GM18520 (cell line): ENCODE measurements at regions not wholly inside any gene's neighbourhood (a gene's known extent, or its start where the extent isn't known, plus 50 kb on each side); places are given as distances from the start of the nearest gene placed in this dataset.
"Not testable (repeated sequence)": the region's sequence is repeated elsewhere in the genome, so short reads cannot be mapped to it uniquely, and the experiment has no call there.

Source experiments
- ATAC-seq: cut with Tn5 transposase; IDR thresholded peaks from one replicate; pipeline ENCODE4 v1.9.1; 2021; ENCODE audit not compliant: unreplicated experiment

DNA sequence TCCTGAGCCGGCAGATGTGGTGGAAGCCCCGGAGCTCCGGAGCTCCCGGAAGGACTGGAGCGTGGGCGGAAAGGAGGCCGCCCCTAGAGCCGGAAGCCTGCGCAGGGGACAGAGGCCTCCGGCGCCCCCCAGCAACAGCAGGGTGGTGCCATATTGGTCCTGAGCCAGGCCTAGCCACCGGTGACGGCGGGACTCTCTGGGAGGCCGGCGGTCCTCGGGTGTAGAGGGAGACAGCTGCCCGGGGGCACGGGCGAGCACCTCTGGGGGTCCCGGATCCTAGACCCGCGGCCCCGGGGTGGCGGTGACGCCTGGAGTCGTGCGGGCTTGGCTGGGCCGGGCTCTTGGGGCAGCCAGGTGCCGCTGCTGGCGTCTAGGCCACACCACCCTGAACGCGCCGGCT, 1472.2 kb downstream of the FOXD4L5 start:
- ATAC-seq = peak; percentile 64

DNA sequence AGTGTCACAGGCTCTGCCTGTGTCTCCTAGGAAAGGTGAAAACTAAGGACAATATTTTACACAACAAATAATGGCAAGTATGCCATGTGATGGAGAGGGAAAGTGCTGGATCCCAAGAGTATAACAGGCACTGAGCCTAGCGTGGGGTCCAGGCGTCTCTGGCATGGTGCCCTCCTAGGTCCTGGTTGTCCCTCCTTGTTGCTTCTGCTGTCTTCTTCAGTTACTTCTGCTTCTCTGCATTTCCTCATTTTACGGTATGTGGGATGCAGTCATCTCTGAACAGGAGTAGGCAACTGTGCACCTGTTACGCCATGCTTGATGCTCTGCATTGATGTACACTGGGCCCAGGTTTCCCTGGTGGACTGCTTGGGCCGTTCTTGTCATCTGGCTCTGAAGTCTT, 1480.8 kb downstream of the FOXD4L5 start:
- ATAC-seq = not testable (repeated sequence)

DNA sequence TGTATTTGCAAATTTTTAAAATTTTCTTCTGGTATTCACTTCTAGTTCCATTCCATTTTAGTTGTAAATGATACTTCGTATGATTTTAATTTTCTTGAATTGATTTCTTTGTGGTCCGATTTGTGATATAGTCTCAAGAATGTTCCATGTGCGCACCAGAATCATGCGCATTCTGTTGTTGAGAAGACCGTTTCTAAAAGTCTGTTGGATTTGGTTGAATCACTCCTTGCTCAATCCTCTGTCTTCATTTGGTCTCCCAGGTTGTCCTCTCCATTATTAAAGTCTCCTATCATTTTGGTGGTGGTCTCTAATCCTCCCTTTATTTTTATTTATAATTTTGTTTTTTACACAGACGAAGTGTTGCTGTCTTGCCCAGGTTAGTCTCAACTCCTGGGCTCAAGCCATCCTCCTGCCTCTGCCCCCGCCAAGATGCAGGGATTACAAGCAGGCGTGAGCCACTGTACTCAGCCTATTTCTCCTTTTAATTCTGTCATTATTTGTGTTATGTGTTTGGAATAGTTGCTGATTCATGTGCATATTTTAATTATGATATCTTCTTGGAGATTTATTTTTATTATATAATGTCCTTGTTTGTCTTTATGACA, 1490.8 kb downstream of the FOXD4L5 start:
- not testable (repeated sequence) for ATAC-seq

DNA sequence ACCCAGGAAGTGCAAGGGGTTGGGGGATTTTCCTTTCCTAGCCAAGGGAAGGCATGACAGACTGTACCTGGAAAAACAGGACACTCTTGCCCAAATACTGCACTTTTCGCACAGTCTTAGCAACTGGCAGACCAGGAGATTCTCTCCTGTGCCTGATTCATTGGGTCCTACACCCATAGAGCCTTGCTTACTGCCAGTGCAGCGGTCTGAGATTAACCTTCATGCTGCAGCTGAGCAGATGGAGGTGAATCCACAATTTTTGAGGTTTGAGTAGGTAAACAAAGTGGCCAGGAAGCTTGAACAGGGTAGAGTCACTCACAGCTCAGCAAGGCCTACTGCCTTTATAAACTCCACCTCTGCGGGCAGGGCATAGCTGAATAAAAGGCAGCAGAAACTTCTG, 1497.6 kb downstream of the FOXD4L5 start:
- not testable (repeated sequence) for ATAC-seq

DNA sequence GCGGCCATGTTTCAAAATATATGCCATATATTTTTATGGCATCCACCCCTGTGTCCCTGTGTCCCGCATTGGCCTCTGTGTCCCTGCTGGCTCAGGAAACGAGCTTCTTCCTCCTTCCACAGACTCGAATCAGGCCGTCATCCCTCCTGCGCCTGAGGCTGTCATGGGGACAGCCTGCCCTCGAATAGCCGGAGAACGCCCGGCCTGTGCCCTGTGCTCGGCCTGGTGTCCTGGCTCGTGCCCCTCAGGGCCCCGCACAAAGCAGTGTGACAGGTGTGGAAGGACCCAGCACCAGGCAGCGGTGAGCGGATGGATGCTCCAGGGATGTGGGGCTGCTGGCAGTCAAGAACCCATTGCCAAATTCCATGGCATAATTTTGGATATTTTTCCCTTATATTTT, 1500.0 kb downstream of the FOXD4L5 start:
- not testable (repeated sequence) for ATAC-seq

DNA sequence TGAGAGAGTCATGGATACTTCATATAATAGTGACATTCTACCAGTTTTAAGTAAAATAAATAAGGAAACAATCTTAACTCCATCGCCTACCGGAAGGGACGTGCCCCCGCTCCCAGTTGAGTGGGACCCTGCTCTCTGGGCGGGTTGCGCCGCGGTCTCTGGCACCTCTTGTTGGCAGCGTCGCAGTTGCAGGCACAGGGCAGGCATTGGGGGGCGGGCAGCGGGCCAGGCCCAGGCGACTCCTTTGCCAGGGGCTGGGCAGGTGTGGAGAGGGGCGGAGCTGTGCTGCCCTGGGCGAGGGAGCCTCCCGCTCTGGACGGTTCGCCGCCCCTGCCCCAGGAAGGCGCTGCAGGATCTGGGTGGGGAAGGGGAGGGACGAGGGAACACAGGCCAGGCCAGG, 1500.6 kb downstream of the FOXD4L5 start:
- ATAC-seq = not testable (repeated sequence)

DNA sequence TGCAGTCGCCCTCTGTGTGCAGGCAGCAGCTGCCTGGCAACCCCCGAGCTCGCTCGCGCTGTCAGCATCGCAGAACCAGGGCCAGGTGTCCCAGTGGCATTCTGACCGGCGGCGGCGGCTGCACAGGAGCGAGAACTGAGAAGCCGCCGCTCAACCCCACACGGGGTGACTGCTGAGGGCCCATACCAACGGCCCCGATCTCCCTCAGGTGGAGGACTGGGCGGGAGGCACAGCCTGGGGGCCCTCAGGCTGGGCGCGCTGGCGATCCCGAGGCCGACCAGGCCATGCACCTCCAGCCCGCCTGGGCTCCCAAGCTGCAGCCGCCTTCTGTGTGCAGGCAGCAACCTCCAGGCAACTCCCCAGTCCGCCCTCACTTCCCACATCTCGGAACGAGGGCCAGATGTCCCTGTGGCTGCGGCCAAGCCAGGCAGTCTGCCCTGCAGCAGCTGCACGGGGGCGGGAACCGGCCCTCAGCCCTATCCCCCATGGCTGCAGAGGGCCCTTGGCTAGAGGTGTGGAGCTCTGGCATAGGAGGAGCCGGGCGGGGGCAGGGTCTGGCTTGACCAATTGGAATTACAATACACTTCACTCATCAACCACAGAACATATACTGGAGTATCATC, 1503.1 kb downstream of the FOXD4L5 start:
- ATAC-seq = not testable (repeated sequence)

DNA sequence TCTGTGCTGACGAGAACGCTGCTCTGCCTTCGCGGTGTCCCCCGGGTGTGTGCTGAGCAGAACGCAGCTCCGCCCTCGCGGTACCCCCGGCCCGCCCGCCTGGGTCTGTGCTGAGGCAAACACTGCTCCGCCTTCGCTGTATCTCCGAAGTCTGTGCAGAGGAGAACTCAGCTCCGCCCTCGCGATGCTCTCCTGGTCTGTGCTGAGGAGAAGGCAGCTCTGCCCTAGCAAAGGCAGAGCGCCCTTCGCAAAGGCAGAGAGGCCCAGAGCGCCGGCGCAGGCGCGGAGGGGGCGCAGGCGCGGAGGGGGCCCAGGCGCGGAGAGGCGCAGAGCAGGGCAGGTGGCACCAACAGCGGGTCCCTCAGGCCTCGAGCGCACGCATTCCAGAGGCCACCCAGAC, 1503.6 kb downstream of the FOXD4L5 start:
- ATAC-seq = peak; percentile 100

DNA sequence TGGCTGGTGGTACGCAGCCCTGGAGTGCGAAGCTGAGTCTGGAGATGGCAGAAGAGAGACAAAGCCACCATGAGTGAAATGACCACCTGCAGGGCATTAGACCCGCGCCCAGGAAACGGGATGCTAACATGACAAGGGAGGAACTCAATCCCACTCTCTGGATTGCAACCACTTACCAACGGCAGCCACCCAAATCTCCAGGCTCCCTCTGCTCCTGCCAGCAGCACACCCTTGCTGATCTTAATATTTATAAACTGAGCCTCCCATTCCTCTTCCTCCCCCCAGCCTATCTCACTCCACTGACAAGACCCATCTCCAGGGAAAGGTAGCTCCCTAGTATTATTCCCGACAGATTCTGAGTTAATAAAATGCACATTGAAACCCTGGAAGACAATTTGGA, 1508.8 kb downstream of the FOXD4L5 start:
- ATAC-seq = not testable (repeated sequence)

DNA sequence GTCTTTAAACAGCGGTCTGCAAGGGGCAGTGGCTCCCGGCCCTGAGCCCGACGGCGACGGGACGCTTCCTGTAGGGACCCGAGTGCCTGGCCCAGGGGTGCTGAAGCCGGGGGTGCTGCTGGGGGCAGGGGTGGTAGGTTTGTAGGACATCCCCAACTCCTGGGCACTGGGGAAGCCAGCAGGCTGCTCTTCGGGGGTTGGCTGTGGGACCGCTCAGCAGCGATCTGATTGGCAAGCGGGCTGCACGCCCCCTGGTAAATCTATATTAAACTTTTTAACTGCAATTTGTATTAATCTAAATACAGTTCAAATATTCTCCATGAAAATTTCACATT, 1510.0 kb downstream of the FOXD4L5 start:
- not testable (repeated sequence) for ATAC-seq

DNA sequence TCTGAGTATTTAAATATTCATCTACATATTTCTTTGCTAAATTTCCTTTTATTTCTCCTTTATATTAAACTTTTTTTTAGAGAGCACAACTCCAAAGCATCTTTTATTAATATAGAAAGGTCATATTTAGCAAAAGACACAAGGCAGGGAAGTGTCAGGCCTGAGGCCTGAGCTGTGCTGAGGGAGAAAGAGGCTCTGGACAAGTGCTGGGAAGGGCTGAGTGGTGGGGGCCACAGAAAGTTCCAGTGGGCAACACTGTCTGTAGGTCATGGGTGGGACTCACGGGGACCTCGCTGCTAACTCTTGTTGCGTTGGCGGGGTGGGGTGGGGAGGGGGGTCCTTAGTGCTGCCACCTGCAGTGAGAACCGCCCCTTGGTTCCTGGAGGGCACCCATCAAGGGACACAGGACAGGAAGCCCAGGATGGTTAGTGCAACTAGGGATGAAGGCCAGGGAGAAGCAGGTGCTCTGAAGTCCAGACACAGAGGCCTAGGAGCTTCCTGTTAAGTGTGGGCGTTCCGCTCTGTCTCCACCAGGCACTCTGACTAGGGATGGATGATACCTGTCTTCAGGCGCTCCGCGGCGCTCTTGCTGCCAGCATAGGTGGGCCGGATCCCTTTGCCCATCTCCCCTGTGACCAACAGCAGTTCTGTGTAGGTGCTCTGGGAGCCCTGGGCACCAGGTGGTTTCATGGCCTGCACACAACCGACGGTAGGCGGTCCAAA, 1510.5 kb downstream of the FOXD4L5 start:
- not testable (repeated sequence) for ATAC-seq

DNA sequence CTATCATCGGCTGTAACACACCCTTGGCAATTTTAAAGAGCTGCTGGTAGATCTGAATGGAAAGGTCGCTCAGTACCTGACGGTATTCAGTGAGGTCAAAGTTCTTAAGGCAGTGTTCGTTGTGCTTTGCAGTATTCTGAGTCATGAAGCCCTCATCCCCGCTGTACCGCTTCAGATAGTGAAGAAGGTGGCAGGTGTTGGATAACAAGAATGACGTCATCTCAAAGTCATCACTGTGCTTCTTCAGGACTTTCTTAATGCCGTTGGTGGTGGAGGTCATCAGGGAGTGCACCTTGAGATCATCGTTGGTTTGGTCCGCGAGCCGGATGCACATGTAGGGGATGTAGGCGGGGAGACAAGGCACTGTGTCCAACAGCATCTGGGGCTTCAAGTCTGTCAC, 1522.8 kb downstream of the FOXD4L5 start:
- not testable (repeated sequence) for ATAC-seq

DNA sequence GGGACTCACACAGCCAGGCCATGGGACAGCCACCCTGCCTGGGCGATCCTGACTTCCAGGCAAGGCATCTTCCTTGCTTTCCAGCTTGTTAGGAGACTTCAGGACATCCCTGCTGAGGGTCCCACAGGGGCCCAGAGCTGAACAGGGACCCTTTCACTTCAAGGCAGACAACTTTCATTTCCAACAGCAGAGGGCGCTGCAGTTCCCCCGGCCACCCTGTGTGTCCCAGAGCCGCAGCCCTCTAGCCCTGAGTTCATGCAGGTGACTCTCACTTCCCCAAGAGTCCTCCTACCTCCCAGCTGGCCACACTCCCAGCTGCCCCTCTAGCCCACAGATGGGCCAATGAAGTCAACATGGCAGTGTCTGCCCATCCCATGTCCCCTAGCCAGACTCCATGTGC, 1556.0 kb downstream of the FOXD4L5 start:
- not testable (repeated sequence) for ATAC-seq

DNA sequence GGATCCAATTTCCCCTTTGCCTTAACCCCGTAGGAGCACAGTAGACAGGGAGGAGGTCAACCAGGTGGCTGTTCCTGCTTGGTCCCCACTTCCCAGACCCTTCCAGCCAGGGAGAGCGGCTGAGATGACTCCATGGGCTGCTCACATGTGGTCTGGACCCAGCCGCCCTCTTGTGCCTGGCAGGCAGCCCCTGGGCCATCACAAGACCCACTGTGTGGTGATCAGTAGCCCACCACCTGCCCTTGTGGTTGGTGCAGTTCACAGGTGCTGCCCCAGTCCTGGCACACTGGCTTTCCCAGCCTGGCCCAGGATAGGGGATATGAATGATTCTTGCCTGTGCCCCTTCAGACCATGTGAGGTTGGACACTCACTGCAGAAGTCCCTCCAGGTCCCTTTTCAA, 1556.7 kb downstream of the FOXD4L5 start:
- ATAC-seq = no peak

DNA sequence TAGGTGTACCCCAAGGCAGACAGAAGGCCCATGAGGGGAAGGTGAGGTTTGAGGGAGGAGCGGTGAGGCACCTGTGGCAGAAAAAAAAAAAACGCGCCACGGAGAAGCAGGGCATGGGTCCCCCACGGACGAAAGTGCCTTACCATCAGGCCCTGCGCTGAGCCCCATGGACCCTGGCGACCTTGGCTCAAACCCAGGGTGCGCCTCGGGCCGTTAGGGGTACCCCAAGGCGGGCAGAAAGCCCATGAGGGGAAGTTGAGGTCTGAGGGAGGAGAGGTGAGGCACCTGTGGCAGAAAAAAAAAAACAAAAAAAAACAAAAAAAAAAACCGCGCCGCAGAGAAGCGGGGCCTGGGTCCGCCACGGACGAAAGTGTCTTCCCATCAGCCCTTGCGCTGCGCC, 1576.7 kb downstream of the FOXD4L5 start:
- not testable (repeated sequence) for ATAC-seq

DNA sequence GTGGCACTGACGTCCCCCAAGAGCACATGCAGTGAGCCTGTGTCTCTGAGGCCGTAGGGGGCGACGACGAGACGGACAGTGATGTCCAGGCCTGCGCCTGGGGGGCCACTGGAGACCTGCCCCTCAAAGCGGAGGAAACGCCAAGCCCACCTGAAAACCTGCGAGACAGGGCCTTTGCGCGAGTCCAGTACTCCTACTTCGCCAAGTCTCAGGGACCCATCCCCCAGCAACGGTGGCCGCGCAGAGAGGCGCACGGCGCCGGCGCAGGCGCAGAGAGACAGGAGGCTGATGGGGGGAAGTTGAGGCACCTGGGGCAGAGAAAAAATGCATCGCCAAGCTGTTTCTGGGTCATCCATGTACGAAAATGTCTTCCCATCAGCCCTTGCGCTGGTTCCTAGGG, 1580.6 kb downstream of the FOXD4L5 start:
- not testable (repeated sequence) for ATAC-seq

DNA sequence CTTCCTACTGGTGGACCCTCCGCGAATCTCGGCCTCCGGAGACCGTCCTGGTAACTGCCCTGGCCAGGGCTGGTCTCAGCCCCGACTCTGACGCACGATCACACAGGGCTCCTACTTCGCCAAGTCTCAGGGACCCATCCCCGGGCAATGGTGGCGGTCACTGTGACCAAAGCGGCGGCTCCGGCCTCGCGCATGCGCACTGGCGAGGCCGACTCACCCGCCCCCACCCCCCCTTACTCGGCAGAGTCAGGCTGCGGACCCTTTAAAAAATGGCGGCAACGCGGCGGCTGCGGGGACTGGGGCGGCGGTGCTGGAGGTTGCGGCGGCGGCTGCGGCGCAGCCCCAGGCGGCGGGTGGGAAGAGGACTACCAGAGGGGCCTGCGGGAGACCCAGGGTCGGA, 1581.3 kb downstream of the FOXD4L5 start:
- not testable (repeated sequence) for ATAC-seq

DNA sequence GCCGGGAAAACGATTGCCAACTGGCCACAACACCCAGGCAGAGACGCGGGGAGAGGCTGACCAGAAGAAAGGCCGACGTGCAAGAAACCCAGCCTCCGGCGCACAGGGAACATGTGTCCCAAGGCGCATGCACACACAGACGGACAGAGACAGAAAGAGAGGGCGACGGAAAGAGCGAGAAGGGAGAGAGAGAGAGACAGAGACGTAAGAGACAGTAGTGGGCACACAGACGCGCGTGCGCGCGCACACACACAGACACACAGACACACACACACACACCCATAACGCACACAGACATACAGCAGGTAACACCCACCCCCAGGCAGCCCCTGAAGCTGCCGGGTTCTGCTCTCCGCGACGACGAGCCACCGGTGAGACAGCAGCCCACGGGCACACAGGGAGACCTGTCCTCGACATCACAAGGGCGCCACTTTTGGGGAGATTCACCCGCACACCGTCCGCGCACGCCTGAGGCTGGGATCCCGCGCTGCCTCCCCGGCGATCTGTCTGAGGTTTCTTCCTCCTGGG, 1581.8 kb downstream of the FOXD4L5 start:
- not testable (repeated sequence) for ATAC-seq
